AG10803 (cell line): ENCODE measurements at regions not wholly inside any gene's neighbourhood (a gene's known extent, or its start where the extent isn't known, plus 50 kb on each side); places are given as distances from the start of the nearest gene placed in this dataset.

Experiments used
- DNase-seq: peaks from one replicate; pipeline ENCODE4 v3.0.0; 2010; ENCODE audit warnings: low read depth
- H3K4me3 ChIP-seq: 2 replicates; pipeline ENCODE4 v1.5.1; 2011; ENCODE audit warnings: mild to moderate bottlenecking, low read length, control low read depth
- TF ChIP-seq, protein P1 (sequence below): conservative IDR thresholded peaks from 2 replicates; pipeline ENCODE4 v1.5.1; 2011; ENCODE audit warnings: mild to moderate bottlenecking, low read length, control low read depth, inconsistent platforms

DNA sequence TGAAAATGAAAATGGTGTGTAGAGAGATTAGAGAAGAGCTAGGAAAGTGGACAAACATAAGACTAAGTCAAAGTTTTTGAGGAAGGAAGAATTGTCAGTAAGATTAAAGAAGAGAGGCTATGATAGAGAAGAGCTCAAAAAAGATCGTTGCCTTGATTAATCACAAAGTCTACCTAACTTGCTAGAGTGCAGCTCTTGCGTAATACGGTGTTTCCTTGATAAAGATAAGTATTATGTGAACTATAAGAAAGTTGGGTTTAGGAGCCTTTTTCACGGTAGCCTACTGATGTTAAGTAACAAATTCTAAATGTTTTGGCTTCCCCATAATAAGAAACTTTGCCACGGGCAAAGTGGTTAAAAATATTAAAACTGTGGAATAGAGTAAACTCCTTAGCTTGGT, 226.4 kb upstream of the NRXN1 start:
- TF ChIP-seq, protein P1, sequence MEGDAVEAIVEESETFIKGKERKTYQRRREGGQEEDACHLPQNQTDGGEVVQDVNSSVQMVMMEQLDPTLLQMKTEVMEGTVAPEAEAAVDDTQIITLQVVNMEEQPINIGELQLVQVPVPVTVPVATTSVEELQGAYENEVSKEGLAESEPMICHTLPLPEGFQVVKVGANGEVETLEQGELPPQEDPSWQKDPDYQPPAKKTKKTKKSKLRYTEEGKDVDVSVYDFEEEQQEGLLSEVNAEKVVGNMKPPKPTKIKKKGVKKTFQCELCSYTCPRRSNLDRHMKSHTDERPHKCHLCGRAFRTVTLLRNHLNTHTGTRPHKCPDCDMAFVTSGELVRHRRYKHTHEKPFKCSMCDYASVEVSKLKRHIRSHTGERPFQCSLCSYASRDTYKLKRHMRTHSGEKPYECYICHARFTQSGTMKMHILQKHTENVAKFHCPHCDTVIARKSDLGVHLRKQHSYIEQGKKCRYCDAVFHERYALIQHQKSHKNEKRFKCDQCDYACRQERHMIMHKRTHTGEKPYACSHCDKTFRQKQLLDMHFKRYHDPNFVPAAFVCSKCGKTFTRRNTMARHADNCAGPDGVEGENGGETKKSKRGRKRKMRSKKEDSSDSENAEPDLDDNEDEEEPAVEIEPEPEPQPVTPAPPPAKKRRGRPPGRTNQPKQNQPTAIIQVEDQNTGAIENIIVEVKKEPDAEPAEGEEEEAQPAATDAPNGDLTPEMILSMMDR: no peak
- DNase-seq: no peak
- H3K4me3 ChIP-seq: no peak overlapping the region

DNA sequence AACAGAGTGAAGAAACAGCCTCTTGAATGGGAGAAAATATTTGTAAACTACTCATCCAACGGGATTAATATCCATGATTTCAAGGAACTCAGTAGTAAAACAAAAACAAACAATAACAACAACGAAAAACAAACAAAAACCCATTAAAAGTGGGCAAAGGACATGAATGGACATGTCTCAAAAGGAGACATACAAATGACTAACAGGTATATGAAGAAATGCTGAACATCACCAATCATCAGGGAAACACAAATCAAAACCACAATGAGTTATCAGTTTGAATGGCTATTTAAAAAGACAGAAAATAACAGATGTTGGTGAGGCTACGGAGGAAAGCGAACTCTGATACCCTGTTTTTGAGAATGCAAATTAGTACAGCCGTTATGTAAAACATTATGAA, 224.8 kb upstream of the NRXN1 start:
- TF ChIP-seq, protein P1: no peak
- H3K4me3 ChIP-seq: no peak overlapping the region
- DNase-seq: no peak

DNA sequence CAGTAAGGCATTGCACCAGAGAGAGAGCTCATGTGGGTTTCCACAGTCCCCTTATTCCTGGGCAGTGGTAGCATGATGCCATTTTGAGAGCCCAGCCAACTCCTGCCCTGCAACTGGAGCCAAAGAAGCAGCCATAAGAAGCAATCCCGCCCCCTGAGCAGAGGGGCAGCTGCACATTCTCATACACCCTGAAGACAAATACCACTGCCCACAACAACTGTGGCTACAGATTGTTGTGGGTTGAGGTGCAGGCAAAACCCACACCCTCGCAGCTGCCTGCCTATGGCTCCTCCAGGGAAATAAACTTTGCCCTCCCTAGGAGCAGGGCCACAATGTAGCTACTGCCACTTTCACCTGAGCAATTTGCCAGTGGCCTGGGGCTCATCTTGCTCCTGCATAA, 219.4 kb upstream of the NRXN1 start:
- DNase-seq: no peak
- no peak overlapping the region for H3K4me3 ChIP-seq
- TF ChIP-seq, protein P1: no peak

DNA sequence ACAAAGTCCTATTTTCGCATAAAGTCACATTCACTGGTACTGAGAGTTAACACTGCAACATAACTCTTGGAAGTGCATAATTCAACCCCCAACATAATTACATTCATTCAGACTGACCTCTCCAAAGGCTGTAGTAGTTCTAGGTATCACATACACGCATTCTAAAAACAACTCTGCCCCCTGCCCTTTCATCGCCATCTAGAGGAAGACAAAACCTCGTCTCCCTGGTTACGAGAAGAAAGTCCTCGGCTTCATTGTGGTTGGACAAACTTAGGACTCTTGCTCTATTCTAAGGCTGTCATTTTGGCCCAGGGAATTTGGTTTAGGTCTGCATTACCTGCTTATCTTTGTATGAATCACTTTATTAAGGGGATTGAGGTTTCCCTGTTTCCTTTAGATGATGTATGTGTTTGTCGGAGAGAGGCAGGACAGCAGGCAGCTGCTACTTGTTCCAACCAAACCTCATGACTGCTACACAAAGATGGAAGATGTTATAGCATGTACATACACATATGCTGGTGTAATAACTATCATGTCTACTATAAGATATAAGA, 215.4 kb upstream of the NRXN1 start:
- TF ChIP-seq, protein P1: no peak
- no peak for DNase-seq
- no peak overlapping the region for H3K4me3 ChIP-seq

DNA sequence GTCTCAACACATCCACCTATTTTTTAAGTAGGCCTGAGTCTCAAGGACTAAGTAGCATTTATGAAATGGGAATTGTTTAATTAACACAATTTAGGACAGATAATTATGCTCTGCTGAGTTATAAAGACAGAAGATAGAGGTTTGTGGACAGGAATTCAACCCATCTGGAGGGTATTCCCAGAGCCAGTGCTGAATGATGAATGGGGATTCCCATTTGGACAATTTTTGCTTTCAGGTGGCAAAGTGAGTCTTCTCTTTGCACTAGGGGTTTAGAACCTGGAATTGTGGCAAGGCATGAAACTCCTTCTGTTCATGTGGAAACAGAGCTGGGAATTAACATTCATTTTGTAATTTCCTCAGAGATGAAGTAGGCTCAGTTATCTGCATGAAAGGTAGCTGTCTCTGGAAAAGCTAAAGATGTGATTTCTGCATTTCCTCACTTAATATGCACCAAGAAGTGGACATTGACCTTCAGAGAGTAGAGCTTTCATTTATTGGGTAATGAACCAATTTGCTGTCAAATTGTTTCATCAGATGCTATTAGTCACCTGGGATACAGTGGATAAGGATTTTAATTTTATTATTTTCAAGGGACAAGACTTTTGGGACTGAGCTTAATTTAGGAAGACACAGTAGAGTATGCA, 212.1 kb upstream of the NRXN1 start:
- no peak overlapping the region for H3K4me3 ChIP-seq
- TF ChIP-seq, protein P1: no peak
- no peak for DNase-seq

DNA sequence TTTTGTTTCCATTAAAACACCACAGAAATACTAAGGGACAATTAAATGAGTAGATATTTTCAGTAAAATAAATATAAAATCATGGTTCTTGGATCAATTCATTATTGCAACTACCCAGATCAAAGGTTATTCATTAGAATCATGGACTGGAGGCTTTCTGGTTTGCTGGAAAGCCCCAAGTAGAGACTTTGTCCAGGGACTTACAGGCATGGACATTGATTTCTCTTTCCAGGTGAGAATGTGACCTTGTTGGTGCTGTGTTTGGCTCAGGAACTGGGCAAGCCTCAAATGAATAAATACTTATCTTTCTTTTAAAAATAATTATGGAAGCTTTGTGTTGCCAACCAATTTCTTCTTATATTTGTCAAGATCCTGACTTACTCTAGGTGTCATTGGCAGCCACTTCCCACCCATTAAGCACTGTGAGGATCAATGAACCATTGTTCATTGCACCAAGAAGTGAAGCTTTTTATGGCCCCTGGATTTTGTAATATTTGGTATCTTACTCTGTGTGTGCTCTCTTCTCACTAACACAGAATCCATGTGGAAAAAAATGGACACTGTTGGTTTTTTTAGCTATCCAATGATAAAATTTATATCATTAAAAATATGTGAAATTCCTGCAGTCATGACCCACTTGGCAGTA, 205.8 kb upstream of the NRXN1 start:
- H3K4me3 ChIP-seq: no peak overlapping the region
- TF ChIP-seq, protein P1: no peak
- DNase-seq: no peak

DNA sequence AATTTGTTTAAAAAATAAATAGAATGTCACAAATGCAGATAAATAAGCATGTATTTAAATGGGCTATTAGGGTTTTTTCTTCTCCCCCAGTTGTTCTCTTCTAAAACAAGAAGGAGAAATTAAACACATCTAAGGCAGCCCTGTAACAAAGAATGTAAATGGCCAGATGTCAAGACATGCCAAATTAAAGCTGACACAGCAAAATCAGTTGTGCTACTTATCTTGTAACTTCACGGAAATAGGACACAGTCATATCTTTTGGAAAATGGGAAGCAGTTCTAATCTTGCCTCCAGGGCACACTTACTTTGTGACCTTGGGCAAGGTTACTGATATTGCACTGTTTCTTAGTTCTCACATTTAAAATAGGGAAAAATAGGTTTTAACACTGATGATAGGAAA, 200.1 kb upstream of the NRXN1 start:
- H3K4me3 ChIP-seq: no peak overlapping the region
- no peak for DNase-seq
- TF ChIP-seq, protein P1: no peak
